SW 1271 (cell line): ENCODE measurements at regions not wholly inside any gene's neighbourhood (a gene's known extent, or its start where the extent isn't known, plus 50 kb on each side); places are given as distances from the start of the nearest gene placed in this dataset.
"Not testable (repeated sequence)": the region's sequence is repeated elsewhere in the genome, so short reads cannot be mapped to it uniquely, and the experiment has no call there.

Source experiments
- DNase-seq, 2 experiments: peaks; one replicate each; lab custom pipeline; 2025; lab: John Stamatoyannopoulos, UW

- no peak for DNase-seq
These were observed 142.1 kb upstream of the PHACTR3 start for GRCh38 chr20:59462249-59462648.

GRCh38 chr20:59463541-59463940, 140.8 kb upstream of the PHACTR3 start:
- no peak for DNase-seq

- no peak for DNase-seq
These were observed 138.1 kb upstream of the PHACTR3 start for GRCh38 chr20:59466107-59466815.

- DNase-seq = no peak
These were observed 135.5 kb upstream of the PHACTR3 start for GRCh38 chr20:59468831-59469230.

- DNase-seq = no peak
These were observed 134.8 kb upstream of the PHACTR3 start for GRCh38 chr20:59469267-59470252.

GRCh38 chr20:59470521-59470920, 133.8 kb upstream of the PHACTR3 start:
- DNase-seq = no peak

GRCh38 chr20:59471653-59472421, 132.5 kb upstream of the PHACTR3 start:
- DNase-seq = no peak

GRCh38 chr20:59473742-59474141, 130.6 kb upstream of the PHACTR3 start:
- no peak for DNase-seq

GRCh38 chr20:59481067-59481466, 123.3 kb upstream of the PHACTR3 start:
- no peak for DNase-seq

GRCh38 chr20:59481477-59482018, 122.8 kb upstream of the PHACTR3 start:
- DNase-seq = no peak

GRCh38 chr20:59482351-59483187, 121.8 kb upstream of the PHACTR3 start:
- no peak for DNase-seq

GRCh38 chr20:59483481-59483880, 120.9 kb upstream of the PHACTR3 start:
- DNase-seq = no peak

- no peak for DNase-seq
These were observed 120.1 kb upstream of the PHACTR3 start for GRCh38 chr20:59484228-59484627.

- no peak for DNase-seq
These were observed 118.5 kb upstream of the PHACTR3 start for GRCh38 chr20:59485576-59486454.

GRCh38 chr20:59488459-59488858, 115.9 kb upstream of the PHACTR3 start:
- not testable (repeated sequence) for DNase-seq

GRCh38 chr20:59490196-59491004, 113.9 kb upstream of the PHACTR3 start:
- not testable (repeated sequence) for DNase-seq

GRCh38 chr20:59491884-59492283, 112.5 kb upstream of the PHACTR3 start:
- no peak for DNase-seq

- DNase-seq = no peak
These were observed 110.4 kb upstream of the PHACTR3 start for GRCh38 chr20:59493926-59494325.

- DNase-seq = no peak
These were observed 109.2 kb upstream of the PHACTR3 start for GRCh38 chr20:59495166-59495565.
